GM12878 (cell line): ENCODE measurements at regions not wholly inside any gene's neighbourhood (a gene's known extent, or its start where the extent isn't known, plus 50 kb on each side); places are given as distances from the start of the nearest gene placed in this dataset.

Experiments used
- ATAC-seq: fragments of 200-7000 bp; cut with Tn5 transposase; 3 replicates; pipeline ENCODE4 v1.9.1; 2020; ENCODE audit warnings: mild to moderate bottlenecking, moderate library complexity
- BruUV-seq: library from RNA; stranded (reverse); fragments of 400-500 nt; replicated peaks from 2 replicates; lab custom pipeline; 2021; lab: Mats Ljungman, UMichigan
- CTCF ChIA-PET: fragments of 300-600 bp; sonication (Branson Sonifier 250); formaldehyde crosslinking; extraction: SDS; loops from one replicate; lab custom pipeline; 2021; ENCODE audit warnings: inconsistent platforms; lab: Yijun Ruan, JAX
- POLR2A ChIA-PET: fragments of 350-600 bp; formaldehyde crosslinking; extraction: SDS; loops from one replicate; lab custom pipeline; 2021; ENCODE audit warnings: inconsistent platforms; lab: Charles Lee
- RAD21 ChIA-PET: fragments of 300-600 bp; sonication (Branson Sonifier 250); formaldehyde crosslinking; loops from one replicate; lab custom pipeline; 2023; ENCODE audit warnings: antibody characterized with exemption; ENCODE audit not compliant: unreplicated experiment; lab: Charles Lee
- SMC1A ChIA-PET: fragments of 300-600 bp; sonication (Branson Sonifier 250); formaldehyde crosslinking; loops from one replicate; lab custom pipeline; 2023; ENCODE audit not compliant: unreplicated experiment, uncharacterized antibody; lab: Charles Lee
- DNase-seq: peaks from one replicate; pipeline ENCODE4 v3.0.0-alpha.2; 2011; ENCODE audit warnings: low read depth, low spot score
- FAIRE-seq: peaks from 3 replicates; lab custom pipeline; 2011; peaks lifted over from hg19 to GRCh38; lab: Jason Lieb, UNC
- H2AFZ ChIP-seq: 2 replicates; pipeline ENCODE4 v1.6.0; 2011; ENCODE audit warnings: low read depth, low read length, control low read depth; ENCODE audit not compliant: control insufficient read depth
- H3K27ac ChIP-seq: 2 replicates; pipeline ENCODE4 v1.5.1; 2011; ENCODE audit warnings: control low read depth; ENCODE audit not compliant: control insufficient read depth, insufficient read depth
- H3K27me3 ChIP-seq, 2 experiments: replicated peaks in 1 of 2; 2 replicates each; pipeline versions ENCODE4 v1.6.0 to v1.6.1; 2011; ENCODE audit warnings: low read length in 1 of 2; ENCODE audit not compliant: control insufficient read depth in 2 of 2, insufficient read depth in 2 of 2
- H3K36me3 ChIP-seq, 2 experiments: 2 replicates each; pipeline ENCODE4 v1.5.1; 2011; ENCODE audit warnings: low read length in 1 of 2; ENCODE audit not compliant: control insufficient read depth in 2 of 2, insufficient read depth in 2 of 2
- H3K4me1 ChIP-seq: 2 replicates; pipeline ENCODE4 v1.6.1; 2011; ENCODE audit warnings: mild to moderate bottlenecking, low read length, moderate library complexity, mixed read lengths; ENCODE audit not compliant: control insufficient read depth, insufficient read depth
- H3K4me2 ChIP-seq: 2 replicates; pipeline ENCODE4 v1.6.0; 2011; ENCODE audit warnings: control low read depth; ENCODE audit not compliant: control insufficient read depth, insufficient read depth
- H3K4me3 ChIP-seq: fragments of 200-600 bp; sonication (generic); 2 replicates; pipeline ENCODE4 v1.5.1; 2016
- H3K79me2 ChIP-seq: 2 replicates; pipeline ENCODE4 v1.6.0; 2011; ENCODE audit warnings: low read length; ENCODE audit not compliant: control insufficient read depth, insufficient read depth
- H3K9ac ChIP-seq: 2 replicates; pipeline ENCODE4 v1.8.0; 2011; ENCODE audit warnings: low read length, control low read depth, mixed read lengths; ENCODE audit not compliant: control insufficient read depth, insufficient read depth
- H3K9me3 ChIP-seq: replicated peaks from 3 replicates; pipeline ENCODE4 v1.5.1; 2011; ENCODE audit warnings: mild to moderate bottlenecking, low read length; ENCODE audit not compliant: control insufficient read depth, insufficient read depth
- H4K20me1 ChIP-seq: 2 replicates; pipeline ENCODE4 v1.6.0; 2011; ENCODE audit not compliant: control insufficient read depth, insufficient read depth
- CHD1 ChIP-seq: IDR thresholded peaks from 2 replicates; pipeline ENCODE4 v1.6.1; 2012; ENCODE audit warnings: low read depth, low read length, improper control_type of control experiment
- E2F4 ChIP-seq: IDR thresholded peaks from 2 replicates; pipeline ENCODE4 v1.6.1; 2012; ENCODE audit warnings: low read depth, low read length, improper control_type of control experiment
- IKZF2 ChIP-seq, 2 experiments: fragments of 450-650 bp; IDR thresholded peaks; 2 replicates each; pipeline ENCODE4 v1.6.1; 2017; ENCODE audit warnings: mild to moderate bottlenecking in 2 of 2, moderate library complexity in 2 of 2
- KDM1A ChIP-seq: fragments of 200-600 bp; sonication (generic); IDR thresholded peaks from 2 replicates; pipeline ENCODE4 v1.6.1; 2016; ENCODE audit warnings: borderline replicate concordance
- MXI1 ChIP-seq: fragments of 150-350 bp; IDR thresholded peaks from 2 replicates; pipeline ENCODE4 v1.6.1; 2011; ENCODE audit warnings: low read depth, mild to moderate bottlenecking, inconsistent platforms, low read length, improper control_type of control experiment
- SIN3A ChIP-seq: IDR thresholded peaks from 2 replicates; pipeline ENCODE4 v1.6.1; 2012; ENCODE audit warnings: low read depth, low read length, improper control_type of control experiment
- SIX5 ChIP-seq: IDR thresholded peaks from 2 replicates; pipeline ENCODE4 v1.6.1; 2011; ENCODE audit warnings: mild to moderate bottlenecking, low read depth, low read length, moderate library complexity; ENCODE audit not compliant: severe bottlenecking
- ZNF622 ChIP-seq: fragments of 450-650 bp; IDR thresholded peaks from 2 replicates; pipeline ENCODE4 v1.6.1; 2017; ENCODE audit warnings: mild to moderate bottlenecking, inconsistent platforms
- WGBS: methylation state at CpG from one replicate; pipeline ENCODE4 v1.1.6; 2016; ENCODE audit warnings: low lambda C conversion rate; ENCODE audit not compliant: insufficient replicate concordance, insufficient coverage; ENCODE audit errors: missing lambda C conversion rate; 5-methylcytosine and 5-hydroxymethylcytosine counted together
- in situ Hi-C: fragments of 300-500 bp; cut with MboI; formaldehyde crosslinking; loops from 9 replicates; pipeline ENCODE4 v1.14.3; 2018; ENCODE audit warnings: mixed read lengths
- intact Hi-C: fragments of 100-400 bp; cut with micrococcal nuclease; formaldehyde crosslinking; loops from one replicate; pipeline ENCODE4 v1.14.2; 2022; ENCODE audit not compliant: unreplicated experiment
- TF ChIP-seq, protein P1 (sequence below): IDR thresholded peaks from 2 replicates; pipeline ENCODE4 v1.6.1; 2012; ENCODE audit warnings: mild to moderate bottlenecking, low read depth, low read length

- no peaks in the 10 kb centered on the region for H3K79me2 ChIP-seq
- DNase-seq = no peak
- no peaks in the 10 kb centered on the region for H3K9me3 ChIP-seq
- in situ Hi-C loops = no loop called here
- ChIA-PET POLR2A (no interaction called here), SMC1A (interaction anchor here (0.6 to 1.0 kb wide), 2 partner anchors 47 to 49 kb away, joined by 3 read pairs; no protein-coding TSS in a partner anchor)
- H2AFZ ChIP-seq = no peak overlapping the region
- no peak overlapping the region for H3K27ac ChIP-seq
- no peak for TF ChIP-seq CHD1
- TF ChIP-seq, protein P1, sequence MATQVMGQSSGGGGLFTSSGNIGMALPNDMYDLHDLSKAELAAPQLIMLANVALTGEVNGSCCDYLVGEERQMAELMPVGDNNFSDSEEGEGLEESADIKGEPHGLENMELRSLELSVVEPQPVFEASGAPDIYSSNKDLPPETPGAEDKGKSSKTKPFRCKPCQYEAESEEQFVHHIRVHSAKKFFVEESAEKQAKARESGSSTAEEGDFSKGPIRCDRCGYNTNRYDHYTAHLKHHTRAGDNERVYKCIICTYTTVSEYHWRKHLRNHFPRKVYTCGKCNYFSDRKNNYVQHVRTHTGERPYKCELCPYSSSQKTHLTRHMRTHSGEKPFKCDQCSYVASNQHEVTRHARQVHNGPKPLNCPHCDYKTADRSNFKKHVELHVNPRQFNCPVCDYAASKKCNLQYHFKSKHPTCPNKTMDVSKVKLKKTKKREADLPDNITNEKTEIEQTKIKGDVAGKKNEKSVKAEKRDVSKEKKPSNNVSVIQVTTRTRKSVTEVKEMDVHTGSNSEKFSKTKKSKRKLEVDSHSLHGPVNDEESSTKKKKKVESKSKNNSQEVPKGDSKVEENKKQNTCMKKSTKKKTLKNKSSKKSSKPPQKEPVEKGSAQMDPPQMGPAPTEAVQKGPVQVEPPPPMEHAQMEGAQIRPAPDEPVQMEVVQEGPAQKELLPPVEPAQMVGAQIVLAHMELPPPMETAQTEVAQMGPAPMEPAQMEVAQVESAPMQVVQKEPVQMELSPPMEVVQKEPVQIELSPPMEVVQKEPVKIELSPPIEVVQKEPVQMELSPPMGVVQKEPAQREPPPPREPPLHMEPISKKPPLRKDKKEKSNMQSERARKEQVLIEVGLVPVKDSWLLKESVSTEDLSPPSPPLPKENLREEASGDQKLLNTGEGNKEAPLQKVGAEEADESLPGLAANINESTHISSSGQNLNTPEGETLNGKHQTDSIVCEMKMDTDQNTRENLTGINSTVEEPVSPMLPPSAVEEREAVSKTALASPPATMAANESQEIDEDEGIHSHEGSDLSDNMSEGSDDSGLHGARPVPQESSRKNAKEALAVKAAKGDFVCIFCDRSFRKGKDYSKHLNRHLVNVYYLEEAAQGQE = no peak
- TF ChIP-seq MXI1 = no peak
- TF ChIP-seq SIN3A = no peak
- TF ChIP-seq E2F4 = no peak
- no peak for TF ChIP-seq KDM1A
- no peak for TF ChIP-seq IKZF2 (IDR thresholded peaks at IDR 0.05)
- no peak for TF ChIP-seq SIX5
- no peak for TF ChIP-seq ZNF622
- TF ChIP-seq, all 136 proteins: peak for 0
- H3K27me3 ChIP-seq = no peaks in the 10 kb centered on the region
- BruUV-seq = no TSS peak
- no peak overlapping the region for H3K4me3 ChIP-seq
- ChIA-PET RAD21 (no interaction called here), CTCF (no interaction called here)
- 18% methylated on average over 6 of the region's 6 CpGs for WGBS
- FAIRE-seq = no peak
- intact Hi-C loops = no loop called here
- no peaks in the 10 kb centered on the region for H3K36me3 ChIP-seq
- H3K4me2 ChIP-seq = no peak overlapping the region
- H4K20me1 ChIP-seq = no peaks in the 10 kb centered on the region
- ATAC-seq = no peak
- H3K9ac ChIP-seq = no peak overlapping the region
- H3K4me1 ChIP-seq = no peaks in the 10 kb centered on the region
Observed at GRCh38 chr9:106800701-106801270, 62.2 kb upstream of the ZNF462 start.
